GM12878 (cell line): ENCODE measurements at regions not wholly inside any gene's neighbourhood (a gene's known extent, or its start where the extent isn't known, plus 50 kb on each side); places are given as distances from the start of the nearest gene placed in this dataset.

Experiments
- ATAC-seq: fragments of 200-7000 bp; cut with Tn5 transposase; 3 replicates; pipeline ENCODE4 v1.9.1; 2020; ENCODE audit warnings: mild to moderate bottlenecking, moderate library complexity
- BruUV-seq: library from RNA; stranded (reverse); fragments of 400-500 nt; replicated peaks from 2 replicates; lab custom pipeline; 2021; lab: Mats Ljungman, UMichigan
- CTCF ChIA-PET: fragments of 300-600 bp; sonication (Branson Sonifier 250); formaldehyde crosslinking; extraction: SDS; loops from one replicate; lab custom pipeline; 2021; ENCODE audit warnings: inconsistent platforms; lab: Yijun Ruan, JAX
- POLR2A ChIA-PET: fragments of 350-600 bp; formaldehyde crosslinking; extraction: SDS; loops from one replicate; lab custom pipeline; 2021; ENCODE audit warnings: inconsistent platforms; lab: Charles Lee
- RAD21 ChIA-PET: fragments of 300-600 bp; sonication (Branson Sonifier 250); formaldehyde crosslinking; loops from one replicate; lab custom pipeline; 2023; ENCODE audit warnings: antibody characterized with exemption; ENCODE audit not compliant: unreplicated experiment; lab: Charles Lee
- SMC1A ChIA-PET: fragments of 300-600 bp; sonication (Branson Sonifier 250); formaldehyde crosslinking; loops from one replicate; lab custom pipeline; 2023; ENCODE audit not compliant: unreplicated experiment, uncharacterized antibody; lab: Charles Lee
- DNase-seq: peaks from one replicate; pipeline ENCODE4 v3.0.0-alpha.2; 2011; ENCODE audit warnings: low read depth, low spot score
- FAIRE-seq: peaks from 3 replicates; lab custom pipeline; 2011; peaks lifted over from hg19 to GRCh38; lab: Jason Lieb, UNC
- H2AFZ ChIP-seq: 2 replicates; pipeline ENCODE4 v1.6.0; 2011; ENCODE audit warnings: low read depth, low read length, control low read depth; ENCODE audit not compliant: control insufficient read depth
- H3K27ac ChIP-seq: 2 replicates; pipeline ENCODE4 v1.5.1; 2011; ENCODE audit warnings: control low read depth; ENCODE audit not compliant: control insufficient read depth, insufficient read depth
- H3K27me3 ChIP-seq, 2 experiments: replicated peaks in 1 of 2; 2 replicates each; pipeline versions ENCODE4 v1.6.0 to v1.6.1; 2011; ENCODE audit warnings: low read length in 1 of 2; ENCODE audit not compliant: control insufficient read depth in 2 of 2, insufficient read depth in 2 of 2
- H3K36me3 ChIP-seq, 2 experiments: 2 replicates each; pipeline ENCODE4 v1.5.1; 2011; ENCODE audit warnings: low read length in 1 of 2; ENCODE audit not compliant: control insufficient read depth in 2 of 2, insufficient read depth in 2 of 2
- H3K4me1 ChIP-seq: 2 replicates; pipeline ENCODE4 v1.6.1; 2011; ENCODE audit warnings: mild to moderate bottlenecking, low read length, moderate library complexity, mixed read lengths; ENCODE audit not compliant: control insufficient read depth, insufficient read depth
- H3K4me2 ChIP-seq: 2 replicates; pipeline ENCODE4 v1.6.0; 2011; ENCODE audit warnings: control low read depth; ENCODE audit not compliant: control insufficient read depth, insufficient read depth
- H3K4me3 ChIP-seq: fragments of 200-600 bp; sonication (generic); 2 replicates; pipeline ENCODE4 v1.5.1; 2016
- H3K79me2 ChIP-seq: 2 replicates; pipeline ENCODE4 v1.6.0; 2011; ENCODE audit warnings: low read length; ENCODE audit not compliant: control insufficient read depth, insufficient read depth
- H3K9ac ChIP-seq: 2 replicates; pipeline ENCODE4 v1.8.0; 2011; ENCODE audit warnings: low read length, control low read depth, mixed read lengths; ENCODE audit not compliant: control insufficient read depth, insufficient read depth
- H3K9me3 ChIP-seq: replicated peaks from 3 replicates; pipeline ENCODE4 v1.5.1; 2011; ENCODE audit warnings: mild to moderate bottlenecking, low read length; ENCODE audit not compliant: control insufficient read depth, insufficient read depth
- H4K20me1 ChIP-seq: 2 replicates; pipeline ENCODE4 v1.6.0; 2011; ENCODE audit not compliant: control insufficient read depth, insufficient read depth
- ESRRA ChIP-seq: IDR thresholded peaks from 2 replicates; pipeline ENCODE4 v1.6.1; 2012; ENCODE audit warnings: mild to moderate bottlenecking, low read length, improper control_type of control experiment
- GATAD2B ChIP-seq: fragments of 450-650 bp; conservative IDR thresholded peaks from 2 replicates; pipeline ENCODE4 v1.6.1; 2017; ENCODE audit warnings: low read depth, mild to moderate bottlenecking, moderate library complexity
- HDAC2 ChIP-seq: fragments of 200-600 bp; sonication (generic); IDR thresholded peaks from 2 replicates; pipeline ENCODE4 v1.6.1; 2017
- JUND ChIP-seq: IDR thresholded peaks from 2 replicates; pipeline ENCODE4 v1.6.1; 2012; ENCODE audit warnings: low read depth, mild to moderate bottlenecking, low read length, improper control_type of control experiment, moderate library complexity
- MEF2A ChIP-seq: IDR thresholded peaks from 2 replicates; pipeline ENCODE4 v1.6.1; 2011; ENCODE audit warnings: low read depth, mild to moderate bottlenecking, low read length, moderate library complexity; ENCODE audit not compliant: insufficient read depth
- MXI1 ChIP-seq: fragments of 150-350 bp; IDR thresholded peaks from 2 replicates; pipeline ENCODE4 v1.6.1; 2011; ENCODE audit warnings: low read depth, mild to moderate bottlenecking, inconsistent platforms, low read length, improper control_type of control experiment
- NFIC ChIP-seq: IDR thresholded peaks from 2 replicates; pipeline ENCODE4 v1.6.1; 2012; ENCODE audit warnings: low read depth, mild to moderate bottlenecking, inconsistent platforms, low read length, moderate library complexity
- NFYB ChIP-seq: IDR thresholded peaks from 2 replicates; pipeline ENCODE4 v1.6.1; 2011; ENCODE audit warnings: low read depth, mild to moderate bottlenecking, low read length, improper control_type of control experiment, moderate library complexity; ENCODE audit not compliant: insufficient read depth
- RAD21 ChIP-seq: IDR thresholded peaks from 2 replicates; pipeline ENCODE4 v1.6.1; 2011; ENCODE audit warnings: mild to moderate bottlenecking, low read depth, low read length, moderate library complexity; ENCODE audit not compliant: insufficient read depth
- WGBS: methylation state at CpG from one replicate; pipeline ENCODE4 v1.1.6; 2016; ENCODE audit warnings: low lambda C conversion rate; ENCODE audit not compliant: insufficient replicate concordance, insufficient coverage; ENCODE audit errors: missing lambda C conversion rate; 5-methylcytosine and 5-hydroxymethylcytosine counted together
- in situ Hi-C: fragments of 300-500 bp; cut with MboI; formaldehyde crosslinking; loops from 9 replicates; pipeline ENCODE4 v1.14.3; 2018; ENCODE audit warnings: mixed read lengths
- intact Hi-C: fragments of 100-400 bp; cut with micrococcal nuclease; formaldehyde crosslinking; loops from one replicate; pipeline ENCODE4 v1.14.2; 2022; ENCODE audit not compliant: unreplicated experiment
- TF ChIP-seq, protein P1 (sequence below), 3 experiments: IDR thresholded peaks in 2 of 3; conservative IDR thresholded peaks in 1 of 3; 2 replicates each; pipeline ENCODE4 v1.5.1; 2011; ENCODE audit warnings: low read depth in 3 of 3, low read length in 3 of 3, mild to moderate bottlenecking in 3 of 3, control low read depth in 2 of 3, moderate library complexity in 2 of 3, inconsistent platforms in 1 of 3, mixed read lengths in 1 of 3; ENCODE audit not compliant: control insufficient read depth in 2 of 3, insufficient read depth in 1 of 3; ENCODE audit errors: extremely low read depth in 1 of 3
- TF ChIP-seq, protein P2 (sequence below): IDR thresholded peaks from 2 replicates; pipeline ENCODE4 v1.6.1; 2012; ENCODE audit warnings: low read length, inconsistent platforms
- TF ChIP-seq, protein P3 (sequence below): fragments of 450-650 bp; IDR thresholded peaks from 2 replicates; pipeline ENCODE4 v1.6.1; 2017; ENCODE audit warnings: mild to moderate bottlenecking, moderate library complexity
- TF ChIP-seq, protein P4 (sequence below): fragments of 450-650 bp; IDR thresholded peaks from 2 replicates; pipeline ENCODE4 v1.6.1; 2014; ENCODE audit warnings: mild to moderate bottlenecking
- TF ChIP-seq, protein P5 (sequence below): IDR thresholded peaks from 2 replicates; pipeline ENCODE4 v1.6.1; 2011; ENCODE audit warnings: low read depth, low read length, improper control_type of control experiment, borderline replicate concordance

DNA sequence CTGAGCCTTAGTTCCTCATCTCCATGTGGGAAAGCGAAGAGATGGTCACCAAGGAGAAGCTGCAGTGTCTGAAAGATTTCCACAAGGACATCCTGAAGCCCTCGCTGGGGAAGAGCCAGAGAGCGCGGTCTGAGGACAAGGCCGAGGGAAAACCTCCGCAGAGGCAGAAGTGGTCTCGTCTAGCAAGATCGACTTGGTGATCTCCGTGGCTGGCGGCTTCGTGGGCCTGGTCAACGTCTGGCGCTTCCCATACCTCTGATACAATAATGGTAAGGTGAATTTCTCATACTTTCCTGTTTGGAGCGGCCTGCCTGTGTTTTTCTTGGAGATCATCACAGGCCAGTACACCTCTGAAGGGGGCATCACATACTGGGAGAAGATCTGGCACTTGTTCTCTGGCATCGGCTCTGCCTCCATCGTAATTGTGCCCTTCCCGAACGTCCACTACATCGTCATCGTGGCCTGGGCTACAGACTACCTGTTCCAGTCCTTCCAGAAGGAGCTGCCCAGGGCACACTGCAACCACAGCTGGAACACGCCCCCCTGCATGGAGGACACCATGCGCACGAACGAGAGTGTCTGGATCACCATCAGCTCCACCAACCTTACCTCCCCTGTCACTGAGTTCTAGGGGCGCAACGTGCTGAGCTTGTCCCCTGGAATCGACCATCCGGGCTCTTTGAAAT lies 841.1 kb upstream of the TMPRSS15 start:
- Histone ChIP-seq H3K4me3 (no peak overlapping the region), H3K27me3 (no peaks in the 10 kb centered on the region), H3K36me3 (no peaks in the 10 kb centered on the region), H3K79me2 (no peaks in the 10 kb centered on the region), H3K27ac (no peak overlapping the region), H4K20me1 (no peaks in the 10 kb centered on the region), H3K9ac (no peak overlapping the region), H2AFZ (no peak overlapping the region), H3K9me3 (no peaks in the 10 kb centered on the region; the same call in 2 of the 3 replicates), H3K4me2 (no peak overlapping the region), H3K4me1 (no peaks in the 10 kb centered on the region)
- ChIA-PET RAD21 (no interaction called here), SMC1A (interaction anchor here (1.2 to 1.6 kb wide), 2 partner anchors 8 to 13 kb away, joined by 3 read pairs; no protein-coding TSS in a partner anchor), CTCF (interaction anchor here (1.8 kb wide), 1 partner anchor 12 kb away, joined by 4 read pairs; no protein-coding TSS in a partner anchor), POLR2A (no interaction called here)
- DNase-seq (no peak), FAIRE-seq (no peak), ATAC-seq (no peak)
- intact Hi-C loops, result no loop called here
- in situ Hi-C loops, result no loop called here
- no TSS peak for BruUV-seq
- whole genome bisulfite sequencing, result 45% methylated on average over 28 of the region's 28 CpGs
- TF ChIP-seq, protein P1, sequence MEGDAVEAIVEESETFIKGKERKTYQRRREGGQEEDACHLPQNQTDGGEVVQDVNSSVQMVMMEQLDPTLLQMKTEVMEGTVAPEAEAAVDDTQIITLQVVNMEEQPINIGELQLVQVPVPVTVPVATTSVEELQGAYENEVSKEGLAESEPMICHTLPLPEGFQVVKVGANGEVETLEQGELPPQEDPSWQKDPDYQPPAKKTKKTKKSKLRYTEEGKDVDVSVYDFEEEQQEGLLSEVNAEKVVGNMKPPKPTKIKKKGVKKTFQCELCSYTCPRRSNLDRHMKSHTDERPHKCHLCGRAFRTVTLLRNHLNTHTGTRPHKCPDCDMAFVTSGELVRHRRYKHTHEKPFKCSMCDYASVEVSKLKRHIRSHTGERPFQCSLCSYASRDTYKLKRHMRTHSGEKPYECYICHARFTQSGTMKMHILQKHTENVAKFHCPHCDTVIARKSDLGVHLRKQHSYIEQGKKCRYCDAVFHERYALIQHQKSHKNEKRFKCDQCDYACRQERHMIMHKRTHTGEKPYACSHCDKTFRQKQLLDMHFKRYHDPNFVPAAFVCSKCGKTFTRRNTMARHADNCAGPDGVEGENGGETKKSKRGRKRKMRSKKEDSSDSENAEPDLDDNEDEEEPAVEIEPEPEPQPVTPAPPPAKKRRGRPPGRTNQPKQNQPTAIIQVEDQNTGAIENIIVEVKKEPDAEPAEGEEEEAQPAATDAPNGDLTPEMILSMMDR (IDR thresholded peaks at IDR 0.05 in 2 of 3, conservative IDR thresholded peaks at IDR 0.05 in 1 of 3; ENCODE audit: control insufficient read depth in 2 of 3, extremely low read depth in 1 of 3, insufficient read depth in 1 of 3, low read depth in 3 of 3, low read length in 3 of 3), result no peak
- TF ChIP-seq, protein P2, sequence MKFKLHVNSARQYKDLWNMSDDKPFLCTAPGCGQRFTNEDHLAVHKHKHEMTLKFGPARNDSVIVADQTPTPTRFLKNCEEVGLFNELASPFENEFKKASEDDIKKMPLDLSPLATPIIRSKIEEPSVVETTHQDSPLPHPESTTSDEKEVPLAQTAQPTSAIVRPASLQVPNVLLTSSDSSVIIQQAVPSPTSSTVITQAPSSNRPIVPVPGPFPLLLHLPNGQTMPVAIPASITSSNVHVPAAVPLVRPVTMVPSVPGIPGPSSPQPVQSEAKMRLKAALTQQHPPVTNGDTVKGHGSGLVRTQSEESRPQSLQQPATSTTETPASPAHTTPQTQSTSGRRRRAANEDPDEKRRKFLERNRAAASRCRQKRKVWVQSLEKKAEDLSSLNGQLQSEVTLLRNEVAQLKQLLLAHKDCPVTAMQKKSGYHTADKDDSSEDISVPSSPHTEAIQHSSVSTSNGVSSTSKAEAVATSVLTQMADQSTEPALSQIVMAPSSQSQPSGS, result no peak
- TF ChIP-seq, protein P3, sequence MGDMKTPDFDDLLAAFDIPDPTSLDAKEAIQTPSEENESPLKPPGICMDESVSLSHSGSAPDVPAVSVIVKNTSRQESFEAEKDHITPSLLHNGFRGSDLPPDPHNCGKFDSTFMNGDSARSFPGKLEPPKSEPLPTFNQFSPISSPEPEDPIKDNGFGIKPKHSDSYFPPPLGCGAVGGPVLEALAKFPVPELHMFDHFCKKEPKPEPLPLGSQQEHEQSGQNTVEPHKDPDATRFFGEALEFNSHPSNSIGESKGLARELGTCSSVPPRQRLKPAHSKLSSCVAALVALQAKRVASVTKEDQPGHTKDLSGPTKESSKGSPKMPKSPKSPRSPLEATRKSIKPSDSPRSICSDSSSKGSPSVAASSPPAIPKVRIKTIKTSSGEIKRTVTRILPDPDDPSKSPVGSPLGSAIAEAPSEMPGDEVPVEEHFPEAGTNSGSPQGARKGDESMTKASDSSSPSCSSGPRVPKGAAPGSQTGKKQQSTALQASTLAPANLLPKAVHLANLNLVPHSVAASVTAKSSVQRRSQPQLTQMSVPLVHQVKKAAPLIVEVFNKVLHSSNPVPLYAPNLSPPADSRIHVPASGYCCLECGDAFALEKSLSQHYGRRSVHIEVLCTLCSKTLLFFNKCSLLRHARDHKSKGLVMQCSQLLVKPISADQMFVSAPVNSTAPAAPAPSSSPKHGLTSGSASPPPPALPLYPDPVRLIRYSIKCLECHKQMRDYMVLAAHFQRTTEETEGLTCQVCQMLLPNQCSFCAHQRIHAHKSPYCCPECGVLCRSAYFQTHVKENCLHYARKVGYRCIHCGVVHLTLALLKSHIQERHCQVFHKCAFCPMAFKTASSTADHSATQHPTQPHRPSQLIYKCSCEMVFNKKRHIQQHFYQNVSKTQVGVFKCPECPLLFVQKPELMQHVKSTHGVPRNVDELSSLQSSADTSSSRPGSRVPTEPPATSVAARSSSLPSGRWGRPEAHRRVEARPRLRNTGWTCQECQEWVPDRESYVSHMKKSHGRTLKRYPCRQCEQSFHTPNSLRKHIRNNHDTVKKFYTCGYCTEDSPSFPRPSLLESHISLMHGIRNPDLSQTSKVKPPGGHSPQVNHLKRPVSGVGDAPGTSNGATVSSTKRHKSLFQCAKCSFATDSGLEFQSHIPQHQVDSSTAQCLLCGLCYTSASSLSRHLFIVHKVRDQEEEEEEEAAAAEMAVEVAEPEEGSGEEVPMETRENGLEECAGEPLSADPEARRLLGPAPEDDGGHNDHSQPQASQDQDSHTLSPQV, result no peak
- no peak for TF ChIP-seq NFIC
- TF ChIP-seq GATAD2B, result no peak
- no peak for TF ChIP-seq HDAC2
- TF ChIP-seq NFYB, result no peak
- TF ChIP-seq ESRRA, result no peak
- TF ChIP-seq RAD21, result no peak
- TF ChIP-seq, protein P4, sequence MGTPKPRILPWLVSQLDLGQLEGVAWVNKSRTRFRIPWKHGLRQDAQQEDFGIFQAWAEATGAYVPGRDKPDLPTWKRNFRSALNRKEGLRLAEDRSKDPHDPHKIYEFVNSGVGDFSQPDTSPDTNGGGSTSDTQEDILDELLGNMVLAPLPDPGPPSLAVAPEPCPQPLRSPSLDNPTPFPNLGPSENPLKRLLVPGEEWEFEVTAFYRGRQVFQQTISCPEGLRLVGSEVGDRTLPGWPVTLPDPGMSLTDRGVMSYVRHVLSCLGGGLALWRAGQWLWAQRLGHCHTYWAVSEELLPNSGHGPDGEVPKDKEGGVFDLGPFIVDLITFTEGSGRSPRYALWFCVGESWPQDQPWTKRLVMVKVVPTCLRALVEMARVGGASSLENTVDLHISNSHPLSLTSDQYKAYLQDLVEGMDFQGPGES, result no peak
- TF ChIP-seq, protein P5, sequence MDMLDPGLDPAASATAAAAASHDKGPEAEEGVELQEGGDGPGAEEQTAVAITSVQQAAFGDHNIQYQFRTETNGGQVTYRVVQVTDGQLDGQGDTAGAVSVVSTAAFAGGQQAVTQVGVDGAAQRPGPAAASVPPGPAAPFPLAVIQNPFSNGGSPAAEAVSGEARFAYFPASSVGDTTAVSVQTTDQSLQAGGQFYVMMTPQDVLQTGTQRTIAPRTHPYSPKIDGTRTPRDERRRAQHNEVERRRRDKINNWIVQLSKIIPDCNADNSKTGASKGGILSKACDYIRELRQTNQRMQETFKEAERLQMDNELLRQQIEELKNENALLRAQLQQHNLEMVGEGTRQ, result no peak
- no peak for TF ChIP-seq MXI1
- TF ChIP-seq JUND, result no peak
- TF ChIP-seq MEF2A, result no peak
